Inflammatory macrophage (primary cell): ENCODE measurements at regions not wholly inside any gene's neighbourhood (a gene's known extent, or its start where the extent isn't known, plus 50 kb on each side); places are given as distances from the start of the nearest gene placed in this dataset.
A peak's percentile ranks its signal among the peaks of the same experiment; 100 is the strongest.

Experiments used
- DNase-seq, 2 donors: peaks; one replicate each; pipeline ENCODE4 v3.0.0-alpha.2; 2020 to 2022

- DNase-seq, result no peak
Measured at GRCh38 chr9:3049636-3050035, 205.7 kb upstream of the PUM3 start.

- no peak for DNase-seq
Measured at GRCh38 chr9:3047912-3048311, 204.0 kb upstream of the PUM3 start.

- no peak for DNase-seq
Measured at GRCh38 chr9:3045153-3045552, 201.3 kb upstream of the PUM3 start.

GRCh38 chr9:3043369-3043768 lies 199.5 kb upstream of the PUM3 start:
- no peak for DNase-seq

- no peak for DNase-seq
Measured at GRCh38 chr9:3040761-3041160, 196.9 kb upstream of the PUM3 start.

- no peak for DNase-seq
Measured at GRCh38 chr9:3036333-3036700, 192.4 kb upstream of the PUM3 start.

- DNase-seq, result no peak
Measured at GRCh38 chr9:3035579-3036332, 191.9 kb upstream of the PUM3 start.

- DNase-seq, result no peak
Measured at GRCh38 chr9:3032898-3033297, 189.0 kb upstream of the PUM3 start.

GRCh38 chr9:3028535-3028934 lies 184.6 kb upstream of the PUM3 start:
- no peak for DNase-seq

GRCh38 chr9:3027210-3027609 lies 183.3 kb upstream of the PUM3 start:
- no peak for DNase-seq

GRCh38 chr9:3023449-3023848 lies 179.6 kb upstream of the PUM3 start:
- DNase-seq, result peak in 1 of 2 donors; percentile 44

- DNase-seq, result no peak
Measured at GRCh38 chr9:3018691-3019230, 174.9 kb upstream of the PUM3 start.

GRCh38 chr9:3018071-3018470 lies 174.2 kb upstream of the PUM3 start:
- DNase-seq, result no peak

- DNase-seq, result no peak
Measured at GRCh38 chr9:3014178-3014577, 170.3 kb upstream of the PUM3 start.

GRCh38 chr9:3012842-3013241 lies 168.9 kb upstream of the PUM3 start:
- DNase-seq, result peak; percentile 77 to 81

- DNase-seq, result peak in 1 of 2 donors; percentile 7
Measured at GRCh38 chr9:3012245-3012644, 168.3 kb upstream of the PUM3 start.

GRCh38 chr9:3008091-3008490 lies 164.2 kb upstream of the PUM3 start:
- no peak for DNase-seq

GRCh38 chr9:3007326-3007725 lies 163.4 kb upstream of the PUM3 start:
- no peak for DNase-seq

GRCh38 chr9:3006851-3007250 lies 163.0 kb upstream of the PUM3 start:
- DNase-seq, result no peak

GRCh38 chr9:3004572-3004971 lies 160.7 kb upstream of the PUM3 start:
- no peak for DNase-seq

- DNase-seq, result no peak
Measured at GRCh38 chr9:3001311-3001710, 157.4 kb upstream of the PUM3 start.

GRCh38 chr9:2992427-2992826 lies 148.5 kb upstream of the PUM3 start:
- no peak for DNase-seq

- DNase-seq, result no peak
Measured at GRCh38 chr9:2991292-2991691, 147.4 kb upstream of the PUM3 start.

GRCh38 chr9:2987679-2988078 lies 143.8 kb upstream of the PUM3 start:
- DNase-seq, result no peak

GRCh38 chr9:2985343-2985742 lies 141.4 kb upstream of the PUM3 start:
- DNase-seq, result no peak
